Activated gamma-delta T cell treated with Interleukin-2 at 50 U/mL for 16 hours (primary cell): ENCODE measurements at regions not wholly inside any gene's neighbourhood (a gene's known extent, or its start where the extent isn't known, plus 50 kb on each side); places are given as distances from the start of the nearest gene placed in this dataset.
A peak's percentile ranks its signal among the peaks of the same experiment; 100 is the strongest.
"Not testable (repeated sequence)": the region's sequence is repeated elsewhere in the genome, so short reads cannot be mapped to it uniquely, and the experiment has no call there.

Source experiments
- DNase-seq: peaks from one replicate; pipeline ENCODE4 v3.0.0-alpha.2; 2020

- no peak for DNase-seq
These were observed 101.7 kb upstream of the SEC14L1 start for GRCh38 chr17:77038884-77039555.

- no peak for DNase-seq
These were observed 98.1 kb upstream of the SEC14L1 start for GRCh38 chr17:77042476-77043231.

DNA sequence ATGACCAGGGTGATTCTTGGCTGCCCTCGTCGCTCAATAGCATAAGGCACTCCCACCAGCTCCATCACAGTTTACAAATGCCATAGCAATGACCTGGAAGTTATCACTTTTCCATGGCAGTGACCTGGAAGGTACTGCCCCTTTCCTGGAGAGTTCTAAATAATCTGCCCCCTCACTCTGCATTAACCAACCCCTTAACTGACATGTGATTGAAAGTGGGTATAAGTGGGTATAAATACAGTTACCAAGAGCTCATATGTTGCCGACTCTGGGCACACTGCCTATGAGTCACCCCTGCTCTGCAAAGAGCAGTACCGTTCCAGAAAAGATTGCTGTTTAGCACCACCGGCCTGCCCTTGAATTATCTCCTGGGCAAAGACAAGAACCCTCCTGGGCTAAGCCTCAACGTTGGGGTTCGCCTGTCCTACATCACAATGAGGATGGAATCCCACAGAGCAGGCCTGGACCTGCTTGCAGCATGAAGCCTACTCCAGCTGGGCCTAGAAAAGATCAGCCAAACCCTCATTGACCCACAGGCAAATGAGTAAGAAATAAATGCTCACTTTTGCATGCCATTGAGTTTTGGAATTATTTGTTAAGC, 95.2 kb upstream of the SEC14L1 start:
- DNase-seq, result no peak

- no peak for DNase-seq
These were observed 91.3 kb upstream of the SEC14L1 start for GRCh38 chr17:77049440-77049839.

DNA sequence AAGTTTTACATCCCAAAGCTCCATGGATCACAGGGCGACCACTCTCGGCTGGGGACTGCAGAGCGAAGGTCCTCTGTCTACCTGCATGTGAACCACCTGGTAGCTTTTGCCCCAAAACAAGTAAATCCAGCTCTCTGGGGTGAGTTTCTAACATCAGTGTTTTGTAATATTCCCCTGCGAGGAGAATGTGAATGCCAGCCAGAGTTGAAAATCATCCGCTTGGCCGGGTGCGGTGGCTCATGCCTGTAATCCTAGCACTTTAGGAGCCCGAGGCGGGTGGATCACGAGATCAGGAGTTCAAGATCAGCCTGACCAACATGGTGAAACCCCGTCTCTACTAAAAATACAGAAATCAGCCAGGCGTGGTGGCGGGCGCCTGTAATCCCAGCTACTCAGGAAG, 89.9 kb upstream of the SEC14L1 start:
- not testable (repeated sequence) for DNase-seq

- DNase-seq, result no peak
These were observed 85.8 kb upstream of the SEC14L1 start for GRCh38 chr17:77054936-77055335.

DNA sequence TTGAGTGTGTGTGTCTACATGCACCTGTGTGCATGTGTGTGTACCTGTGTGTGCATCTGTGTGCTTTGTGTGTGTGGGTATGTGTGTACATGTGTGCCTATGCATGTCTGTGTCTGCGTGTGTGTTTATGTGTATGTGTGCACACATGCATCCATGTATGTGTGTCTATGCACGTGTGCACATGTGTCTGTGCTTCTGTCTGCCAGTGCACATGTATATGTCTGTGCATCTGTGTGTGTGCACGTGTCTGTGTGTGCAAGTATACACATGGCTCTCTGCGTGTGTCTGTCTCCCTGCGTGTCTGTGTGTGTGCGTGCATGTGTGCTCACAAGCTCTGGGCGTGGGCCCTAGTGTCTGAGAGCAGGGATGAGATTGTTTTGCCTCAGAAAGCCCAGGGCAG, 85.3 kb upstream of the SEC14L1 start:
- DNase-seq, result no peak

- DNase-seq, result no peak
These were observed 82.8 kb upstream of the SEC14L1 start for GRCh38 chr17:77058016-77058415.

DNA sequence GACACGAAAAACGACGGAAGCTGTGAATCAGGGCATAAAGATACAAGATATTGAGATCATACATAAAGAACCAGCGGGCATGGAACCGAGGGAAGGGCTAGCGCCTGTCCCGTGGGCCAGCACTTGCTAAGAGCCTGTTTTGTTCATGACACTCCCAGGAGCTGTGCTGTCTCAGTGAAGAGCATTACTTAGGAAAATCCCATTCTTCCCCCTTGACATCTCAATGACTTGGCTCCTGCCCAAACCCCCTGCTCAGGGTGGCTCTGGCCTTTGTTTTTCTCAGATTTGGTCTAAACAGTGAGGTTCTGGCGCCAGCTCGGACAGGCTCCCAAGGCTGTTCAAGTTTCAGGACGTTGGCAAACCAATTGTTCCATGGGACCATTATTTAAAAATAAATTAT, 79.1 kb upstream of the SEC14L1 start:
- DNase-seq, result no peak

- no peak for DNase-seq
These were observed 76.2 kb upstream of the SEC14L1 start for GRCh38 chr17:77064598-77064997.

DNA sequence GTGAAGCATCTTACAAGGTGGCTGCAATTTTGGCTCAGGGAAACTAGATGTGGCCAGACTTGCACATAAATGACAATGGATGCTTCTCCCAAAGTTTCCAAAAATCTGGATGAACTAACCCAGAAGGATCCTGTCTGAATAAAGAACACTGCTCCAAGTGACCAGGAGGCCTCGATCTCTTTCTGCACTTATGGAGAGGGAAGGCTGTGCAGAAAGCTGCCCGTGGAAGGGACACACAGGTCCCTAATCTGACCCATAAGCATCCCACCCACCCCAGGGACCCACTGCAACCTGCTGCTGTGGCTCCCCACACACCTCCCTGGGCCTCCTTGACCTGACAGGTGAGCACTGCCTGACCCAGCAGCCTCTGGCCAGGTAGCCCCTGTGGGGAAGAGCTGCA, 74.6 kb upstream of the SEC14L1 start:
- DNase-seq, result no peak

DNA sequence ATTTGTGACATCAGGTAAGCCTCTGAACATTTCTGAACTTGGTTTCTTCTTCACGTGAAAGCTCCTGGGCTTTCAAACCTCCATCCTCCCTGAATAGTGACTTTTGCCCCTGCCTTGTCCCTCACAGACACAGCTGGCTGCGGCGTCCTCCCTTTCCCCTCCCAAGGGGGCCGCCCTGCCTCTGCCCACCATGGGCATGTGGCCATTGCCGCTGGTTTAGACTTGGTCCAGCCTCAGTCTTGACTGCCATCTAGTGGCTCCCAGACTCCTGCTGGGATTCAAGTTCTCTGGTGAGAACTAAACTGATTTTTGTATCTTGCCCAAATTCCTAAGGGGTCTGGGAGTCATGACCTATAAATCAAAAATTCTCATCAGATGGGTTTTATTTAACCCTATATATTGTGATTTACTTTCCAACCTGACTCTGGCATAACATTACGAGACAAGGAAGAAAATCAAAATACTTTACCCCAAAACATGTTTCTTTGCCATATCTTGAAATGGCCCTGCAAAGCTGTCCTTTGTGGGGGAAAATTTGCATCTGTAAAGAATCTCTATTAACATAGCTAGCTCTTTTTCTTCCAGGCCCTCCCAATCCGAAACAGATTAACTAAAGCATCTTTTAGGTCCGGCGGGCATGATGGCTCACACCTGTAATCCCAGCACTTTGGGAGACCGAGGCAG, 73.9 kb upstream of the SEC14L1 start:
- peak; percentile 33 for DNase-seq

- no peak for DNase-seq
These were observed 71.9 kb upstream of the SEC14L1 start for GRCh38 chr17:77068915-77069314.

GRCh38 chr17:77070888-77071279, 69.9 kb upstream of the SEC14L1 start:
- no peak for DNase-seq

DNA sequence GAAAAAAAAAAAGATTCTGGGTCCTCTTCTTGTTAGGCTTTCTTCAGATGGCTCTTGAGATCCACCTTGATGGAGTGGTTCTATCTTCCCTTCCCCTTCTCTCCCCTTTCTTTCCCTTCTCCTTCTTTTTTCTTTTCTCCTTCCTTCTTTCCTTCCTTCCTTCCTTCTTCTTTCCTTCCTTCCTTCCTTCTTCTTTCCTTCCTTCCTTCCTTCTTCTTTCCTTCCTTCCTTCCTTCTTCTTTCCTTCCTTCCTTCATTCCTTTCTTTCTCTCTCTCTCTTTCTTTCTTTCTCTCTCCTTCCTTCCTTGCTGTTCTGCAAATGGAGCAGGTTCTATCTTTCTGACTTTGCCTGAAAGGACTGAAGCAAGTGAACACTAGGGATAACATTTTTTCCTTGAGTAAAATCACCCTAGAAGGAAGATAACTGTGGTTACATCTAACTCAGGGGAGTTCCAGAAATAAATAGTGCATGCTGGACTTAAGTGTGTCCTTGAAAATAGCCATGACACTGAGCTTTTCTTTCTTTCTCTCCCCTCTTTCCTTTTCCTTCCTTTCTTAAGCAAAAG, 68.8 kb upstream of the SEC14L1 start:
- DNase-seq, result no peak

- no peak for DNase-seq
These were observed 68.1 kb upstream of the SEC14L1 start for GRCh38 chr17:77072670-77073069.

DNA sequence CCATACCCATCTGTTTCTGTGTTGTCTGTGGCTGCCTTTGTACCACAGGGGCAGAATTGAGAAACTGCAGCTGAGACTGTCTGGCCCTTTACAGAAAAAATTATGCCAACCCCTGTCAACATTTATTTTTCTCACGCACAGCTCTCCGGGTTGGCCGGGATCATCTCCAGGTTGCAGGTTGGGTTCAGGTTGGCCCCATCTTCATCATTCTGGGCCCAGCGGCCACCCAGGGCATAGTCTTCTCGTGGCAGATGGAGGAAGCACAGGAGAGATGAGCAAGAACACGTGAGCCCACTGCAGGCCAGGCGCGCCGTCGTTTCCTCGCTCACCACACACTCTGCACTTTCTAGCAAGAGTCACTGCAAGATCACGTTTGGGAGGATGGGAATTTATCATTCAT, 66.1 kb upstream of the SEC14L1 start:
- DNase-seq, result no peak

- DNase-seq, result no peak
These were observed 64.5 kb upstream of the SEC14L1 start for GRCh38 chr17:77076124-77076830.

- no peak for DNase-seq
These were observed 57.2 kb upstream of the SEC14L1 start for GRCh38 chr17:77083531-77083930.

- no peak for DNase-seq
These were observed 54.8 kb upstream of the SEC14L1 start for GRCh38 chr17:77085926-77086432.

DNA sequence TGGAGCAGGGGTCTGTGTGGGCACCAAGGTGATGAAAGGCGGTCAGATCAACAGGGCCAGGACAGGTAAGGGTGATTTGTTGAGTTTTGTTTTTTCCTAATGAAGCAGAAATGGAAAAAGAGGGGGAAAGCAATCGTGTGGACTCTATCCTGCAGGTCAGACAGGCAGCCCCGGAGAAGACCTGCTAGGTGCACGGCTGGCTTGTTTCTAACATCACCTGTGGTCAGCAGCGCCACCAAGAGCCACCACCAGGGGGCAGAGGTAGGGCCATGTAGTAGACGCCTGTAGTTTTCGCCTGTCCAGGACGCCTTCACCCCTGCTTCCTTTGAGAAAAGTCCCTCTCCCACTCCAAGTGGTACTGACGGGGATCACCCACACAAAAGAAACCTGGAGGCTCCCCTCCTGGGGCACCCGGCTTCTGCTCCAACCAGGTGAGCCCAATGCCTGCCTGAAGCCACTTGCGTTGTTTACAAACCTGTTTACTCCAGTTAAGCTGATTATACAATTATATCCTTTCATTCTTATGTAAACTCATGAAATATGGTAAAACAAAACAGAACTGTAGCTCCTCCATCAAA, 54.2 kb upstream of the SEC14L1 start:
- DNase-seq, result peak; percentile 83
